ENCODE measurements at regions not wholly inside any gene's neighbourhood (a gene's known extent, or its start where the extent isn't known, plus 50 kb on each side); places are given as distances from the start of the nearest gene placed in this dataset.

DNA sequence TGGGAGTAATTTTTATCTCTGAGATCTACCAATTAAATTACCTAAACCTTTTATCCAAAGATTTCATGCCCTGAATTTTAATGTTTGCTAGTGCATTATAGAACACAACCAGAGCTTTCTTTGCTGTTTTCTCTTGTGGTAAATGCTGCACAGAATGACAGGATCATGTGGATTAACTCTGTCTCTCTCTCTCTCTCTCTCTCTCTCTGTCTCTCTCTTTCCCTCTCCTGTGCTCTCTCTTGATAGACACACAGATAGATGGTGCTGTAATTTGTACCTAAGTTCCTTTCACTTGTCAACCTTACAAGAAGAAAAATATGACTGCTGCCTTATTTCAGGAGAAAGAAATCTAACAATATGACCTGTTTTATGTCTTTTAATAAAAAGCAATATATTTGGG is 211.2 kb upstream of the WDFY3 start:
- Histone ChIP-seq H4K20me1 (replicated peaks; ENCODE audit: control insufficient read depth, insufficient read depth, low read length) (no peaks in the 10 kb centered on the region), H3K27me3 (ENCODE audit: control insufficient read depth in 2 of 2, insufficient read depth in 2 of 2, low read length in 2 of 2) (no peaks in the 10 kb centered on the region), H3K9me3 (replicated peaks; ENCODE audit: control insufficient read depth, insufficient read depth, low read depth, low read length) (no peaks in the 10 kb centered on the region), H3K9me1 (ENCODE audit: control insufficient read depth, insufficient read depth, low read length) (no peaks in the 10 kb centered on the region), H3K4me3 (no peak overlapping the region), H3K9ac (ENCODE audit: insufficient read depth in 1 of 2, low read depth in 2 of 2, low read length in 2 of 2) (no peak overlapping the region), H2AFZ (ENCODE audit: low read depth, low read length) (no peak overlapping the region), H3K4me1 (replicated peaks in 1 of 2; ENCODE audit: control insufficient read depth in 2 of 2, insufficient read depth in 2 of 2, low read length in 2 of 2) (no peaks in the 10 kb centered on the region), H3K36me3 (ENCODE audit: control insufficient read depth, insufficient read depth, low read length) (no peaks in the 10 kb centered on the region), H3K27ac (ENCODE audit: extremely low read depth, low read depth, low read length) (no peak overlapping the region), H3K4me2 (ENCODE audit: insufficient read depth, low read length) (no peak overlapping the region), H3K79me2 (ENCODE audit: control insufficient read depth, insufficient read depth, low read length) (no peaks in the 10 kb centered on the region)
- intact Hi-C loops (cut with micrococcal nuclease) = no loop called here
- no peak for TF ChIP-seq ZEB2 (IDR thresholded peaks at IDR 0.05)
- no peak for TF ChIP-seq GTF2A2 (tag; IDR thresholded peaks at IDR 0.05)
- no peak for TF ChIP-seq MAFF (IDR thresholded peaks at IDR 0.05; ENCODE audit: low read length)
- TF ChIP-seq, protein P1, sequence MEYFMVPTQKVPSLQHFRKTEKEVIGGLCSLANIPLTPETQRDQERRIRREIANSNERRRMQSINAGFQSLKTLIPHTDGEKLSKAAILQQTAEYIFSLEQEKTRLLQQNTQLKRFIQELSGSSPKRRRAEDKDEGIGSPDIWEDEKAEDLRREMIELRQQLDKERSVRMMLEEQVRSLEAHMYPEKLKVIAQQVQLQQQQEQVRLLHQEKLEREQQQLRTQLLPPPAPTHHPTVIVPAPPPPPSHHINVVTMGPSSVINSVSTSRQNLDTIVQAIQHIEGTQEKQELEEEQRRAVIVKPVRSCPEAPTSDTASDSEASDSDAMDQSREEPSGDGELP (CRISPR knock-in tag; IDR thresholded peaks at IDR 0.05; ENCODE audit: borderline replicate concordance) = no peak
- ATAC-seq (no peak), DNase-seq (ENCODE audit: extremely low read depth in 1 of 4, low spot score in 3 of 4) (no peak), FAIRE-seq (no peak)
- POLR2A ChIA-PET = no interaction called here
- CTCF ChIA-PET (ENCODE audit: low intra/inter-chr PET ratio) = no interaction called here
- no TSS peak for BruUV-seq (replicated peaks)
- in situ Hi-C loops (cut with MboI) = no loop called here

GRCh38 chr4:85180533-85180932 is 214.0 kb upstream of the WDFY3 start:
- H4K20me1 ChIP-seq (replicated peaks; ENCODE audit: control insufficient read depth, insufficient read depth, low read length) = no peaks in the 10 kb centered on the region
- in situ Hi-C loops (cut with MboI) = no loop called here
- ATAC-seq (no peak), DNase-seq (ENCODE audit: extremely low read depth in 1 of 4, low spot score in 3 of 4) (no peak), FAIRE-seq (no peak)
- no TSS peak for BruUV-seq (replicated peaks)
- no peaks in the 10 kb centered on the region for H3K9me1 ChIP-seq (ENCODE audit: control insufficient read depth, insufficient read depth, low read length)
- no peaks in the 10 kb centered on the region for H3K79me2 ChIP-seq (ENCODE audit: control insufficient read depth, insufficient read depth, low read length)
- H3K4me3 ChIP-seq = no peak overlapping the region
- H3K4me1 ChIP-seq (replicated peaks in 1 of 2; ENCODE audit: control insufficient read depth in 2 of 2, insufficient read depth in 2 of 2, low read length in 2 of 2) = no peaks in the 10 kb centered on the region
- TF ChIP-seq HMGXB4 (CRISPR knock-in tag; IDR thresholded peaks at IDR 0.05) = no peak
- no peak for TF ChIP-seq ZNF12 (CRISPR knock-in tag; IDR thresholded peaks at IDR 0.05)
- TF ChIP-seq ZNF165 (CRISPR knock-in tag; IDR thresholded peaks at IDR 0.05; ENCODE audit: borderline replicate concordance) = no peak
- TF ChIP-seq KLF10 (CRISPR knock-in tag; IDR thresholded peaks at IDR 0.05) = no peak
- TF ChIP-seq ATF3 (IDR thresholded peaks at IDR 0.05) = no peak
- no peak for TF ChIP-seq ATF3 (CRISPR knock-in tag; conservative IDR thresholded peaks at IDR 0.05)
- no peak for TF ChIP-seq CAMTA2 (CRISPR knock-in tag; conservative IDR thresholded peaks at IDR 0.05)
- TF ChIP-seq ZNF77 (CRISPR knock-in tag; IDR thresholded peaks at IDR 0.05) = no peak
- TF ChIP-seq ZFP1 (CRISPR knock-in tag; IDR thresholded peaks at IDR 0.05) = no peak
- TF ChIP-seq RBFOX2 (IDR thresholded peaks at IDR 0.05; ENCODE audit: low read depth, low read length) = no peak
- WGBS (ENCODE audit: insufficient coverage, low coverage, missing lambda C conversion rate) = 2% methylated on average over 3 of the region's 3 CpGs
- ChIA-PET CTCF (ENCODE audit: low intra/inter-chr PET ratio) (no interaction called here), POLR2A (no interaction called here)
- H3K27me3 ChIP-seq (ENCODE audit: control insufficient read depth in 2 of 2, insufficient read depth in 2 of 2, low read length in 2 of 2) = no peaks in the 10 kb centered on the region
- no peaks in the 10 kb centered on the region for H3K9me3 ChIP-seq (replicated peaks; ENCODE audit: control insufficient read depth, insufficient read depth, low read depth, low read length)
- intact Hi-C loops (cut with micrococcal nuclease) = no loop called here
- no peak overlapping the region for H2AFZ ChIP-seq (ENCODE audit: low read depth, low read length)
- H3K36me3 ChIP-seq (ENCODE audit: control insufficient read depth, insufficient read depth, low read length) = no peaks in the 10 kb centered on the region
- no peak overlapping the region for H3K27ac ChIP-seq (ENCODE audit: extremely low read depth, low read depth, low read length)
- H3K4me2 ChIP-seq (ENCODE audit: insufficient read depth, low read length) = no peak overlapping the region
- H3K9ac ChIP-seq (ENCODE audit: insufficient read depth in 1 of 2, low read depth in 2 of 2, low read length in 2 of 2) = no peak overlapping the region

All from K562 (cell line).